GM21515 (cell line): ENCODE measurements at regions not wholly inside any gene's neighbourhood (a gene's known extent, or its start where the extent isn't known, plus 50 kb on each side); places are given as distances from the start of the nearest gene placed in this dataset.

Source experiments
- ATAC-seq: cut with Tn5 transposase; IDR thresholded peaks from one replicate; pipeline ENCODE4 v1.9.1; 2021; ENCODE audit not compliant: unreplicated experiment

GRCh38 chr20:56952258-56953047 lies 314.0 kb downstream of the BMP7 start:
- ATAC-seq = no peak

GRCh38 chr20:56953048-56953586 lies 313.3 kb downstream of the BMP7 start:
- ATAC-seq = no peak

GRCh38 chr20:56954797-56955196 lies 311.6 kb downstream of the BMP7 start:
- ATAC-seq = no peak

DNA sequence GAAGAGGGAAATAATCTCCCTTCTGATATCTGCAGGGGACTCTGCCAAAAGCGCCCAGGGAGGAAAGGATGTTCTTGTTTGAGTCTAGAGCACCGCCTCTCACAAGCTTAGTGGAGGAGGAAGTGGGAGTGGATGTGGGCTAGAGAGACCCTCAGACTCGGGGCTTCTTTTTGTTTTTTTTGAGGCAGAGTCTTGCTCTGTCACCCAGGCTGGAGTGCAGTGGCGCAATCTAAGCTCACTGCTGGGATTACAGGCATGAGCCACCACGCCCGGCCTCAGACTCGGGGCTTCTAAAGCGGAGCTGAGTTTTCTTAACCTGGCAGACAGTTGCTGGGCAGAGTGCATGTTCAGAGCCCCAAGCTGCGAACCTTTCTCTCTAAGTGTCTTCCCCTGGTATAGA lies 310.8 kb downstream of the BMP7 start:
- no peak for ATAC-seq

DNA sequence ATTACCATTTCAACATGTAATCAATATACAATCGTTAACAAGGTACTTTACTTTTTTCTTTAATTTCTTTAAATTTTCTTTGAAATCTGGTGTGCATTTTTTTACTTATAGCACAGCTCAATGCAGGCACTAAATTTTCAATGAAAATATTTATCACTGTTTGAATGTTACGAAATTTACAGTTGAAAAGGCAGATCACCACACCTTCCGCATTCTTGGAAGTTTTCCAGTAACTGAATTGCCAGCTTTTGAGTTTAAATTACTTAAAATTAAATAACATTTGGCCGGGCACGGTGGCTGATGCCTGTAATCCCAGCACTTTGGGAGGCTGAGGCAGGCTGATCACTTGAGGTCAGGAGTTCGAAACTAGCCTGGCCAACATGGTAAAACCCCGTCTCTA lies 309.9 kb downstream of the BMP7 start:
- no peak for ATAC-seq

DNA sequence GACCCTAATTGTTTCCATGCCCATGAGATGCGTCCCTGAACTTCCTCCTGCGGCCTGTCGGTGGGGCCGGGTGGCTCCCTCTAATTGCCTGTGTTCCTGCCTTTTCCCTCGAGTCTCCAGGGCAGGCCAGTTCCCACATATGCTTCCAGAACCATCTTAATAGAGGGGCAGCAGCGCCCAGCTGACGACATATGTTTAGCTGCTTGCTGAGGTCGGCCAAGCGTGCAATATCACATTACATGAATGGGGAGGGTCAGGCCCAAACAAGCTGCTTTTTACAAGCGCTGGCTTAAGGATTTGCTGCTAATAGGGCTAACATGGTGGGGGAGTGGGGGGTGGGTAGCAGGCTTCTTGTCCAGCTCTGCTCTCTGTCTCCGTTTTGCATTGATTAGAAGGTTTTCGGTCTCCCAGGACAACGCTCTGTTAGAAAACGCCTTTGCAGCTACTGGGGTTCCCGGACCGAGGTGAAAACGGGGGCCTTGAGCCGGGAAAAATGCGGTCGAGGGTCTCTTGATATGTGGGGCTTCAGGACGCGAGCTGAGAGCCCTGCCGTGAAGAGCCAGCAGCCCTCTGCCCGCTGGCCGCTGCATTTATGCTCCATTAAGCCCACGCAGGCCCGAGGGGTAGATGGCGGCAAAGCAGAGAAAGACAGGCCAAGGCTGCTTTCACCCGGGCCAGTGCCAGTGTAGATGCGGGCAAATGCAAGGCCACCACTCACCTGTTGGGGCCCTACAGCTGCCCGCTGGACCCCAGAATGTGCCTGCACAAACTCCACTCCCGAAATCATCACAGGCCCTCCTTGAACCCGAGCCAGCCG lies 308.5 kb downstream of the BMP7 start:
- ATAC-seq = no peak

- ATAC-seq = no peak
These were observed 301.5 kb downstream of the BMP7 start for GRCh38 chr20:56964901-56965300.

DNA sequence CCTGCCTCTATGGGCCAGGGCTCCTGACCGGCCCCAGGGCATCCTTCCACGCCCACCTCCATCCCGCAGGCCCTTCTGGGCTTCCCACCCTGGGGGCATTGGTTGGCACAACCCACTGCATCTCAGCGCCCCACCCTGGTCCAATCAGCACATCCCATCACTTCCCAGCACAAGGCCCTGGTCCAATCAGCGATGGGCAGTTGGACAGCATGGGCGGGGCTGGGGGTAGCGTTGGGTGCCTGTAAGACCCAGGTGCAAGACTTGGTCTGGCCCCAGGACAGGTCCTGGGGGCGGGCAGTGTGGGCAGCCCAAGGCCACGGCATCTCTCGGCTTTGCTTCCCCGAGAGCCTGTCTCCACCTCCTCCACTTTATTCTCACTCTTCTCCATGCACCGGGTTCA lies 298.5 kb downstream of the BMP7 start:
- ATAC-seq = no peak

DNA sequence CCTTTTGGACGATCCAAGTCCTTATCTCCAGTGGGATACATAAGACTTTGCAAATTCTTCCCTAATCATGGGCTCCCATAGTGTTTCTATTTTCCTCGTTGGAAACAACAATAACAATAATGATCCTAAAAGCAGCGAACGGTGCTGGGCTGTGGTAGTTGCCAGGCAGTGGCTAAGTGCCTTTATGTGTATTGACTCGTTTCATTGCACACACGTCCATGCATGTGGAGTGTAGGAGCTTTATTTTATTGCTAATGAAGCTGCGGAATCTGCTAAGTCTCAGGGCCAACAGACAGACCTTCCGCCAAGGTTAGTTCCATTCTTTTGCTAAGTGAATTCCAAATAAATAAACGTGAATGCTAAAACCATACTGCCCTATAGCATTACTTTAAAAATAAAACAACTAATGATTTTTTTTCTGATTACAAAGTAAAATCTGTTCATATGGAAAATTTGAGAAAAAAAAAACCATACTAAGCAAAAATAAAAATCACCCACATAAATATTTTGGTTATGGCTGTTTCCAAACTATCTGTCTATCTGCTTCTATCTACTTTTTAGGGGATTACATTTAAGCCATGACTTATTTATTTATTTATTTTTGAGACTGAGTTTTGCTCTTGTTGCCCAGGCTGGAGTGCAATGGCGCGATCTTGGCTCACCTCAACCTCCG lies 297.9 kb downstream of the BMP7 start:
- no peak for ATAC-seq

GRCh38 chr20:56974499-56975250 lies 291.8 kb downstream of the BMP7 start:
- ATAC-seq = no peak

GRCh38 chr20:56975838-56976237 lies 290.6 kb downstream of the BMP7 start:
- ATAC-seq = no peak

DNA sequence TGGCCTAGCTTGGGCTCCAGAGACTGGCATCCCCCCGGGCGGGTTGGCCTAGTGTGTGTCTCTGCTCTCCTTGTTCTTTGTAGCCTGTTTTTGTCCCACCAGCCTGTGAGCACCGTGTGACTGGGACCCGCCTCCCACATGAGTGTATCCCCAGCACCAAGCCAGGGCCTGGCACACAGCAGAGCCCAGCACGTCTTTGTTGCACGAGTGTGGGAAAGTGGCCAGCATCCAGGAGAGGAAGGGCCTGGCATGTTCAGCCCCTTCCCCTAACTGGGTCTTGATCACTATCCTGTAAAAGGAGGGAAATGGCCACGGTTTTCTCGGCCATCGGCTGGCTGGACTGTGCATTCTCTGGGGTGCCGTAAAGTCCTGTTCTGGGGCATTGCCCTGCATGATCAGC lies 290.1 kb downstream of the BMP7 start:
- no peak for ATAC-seq

DNA sequence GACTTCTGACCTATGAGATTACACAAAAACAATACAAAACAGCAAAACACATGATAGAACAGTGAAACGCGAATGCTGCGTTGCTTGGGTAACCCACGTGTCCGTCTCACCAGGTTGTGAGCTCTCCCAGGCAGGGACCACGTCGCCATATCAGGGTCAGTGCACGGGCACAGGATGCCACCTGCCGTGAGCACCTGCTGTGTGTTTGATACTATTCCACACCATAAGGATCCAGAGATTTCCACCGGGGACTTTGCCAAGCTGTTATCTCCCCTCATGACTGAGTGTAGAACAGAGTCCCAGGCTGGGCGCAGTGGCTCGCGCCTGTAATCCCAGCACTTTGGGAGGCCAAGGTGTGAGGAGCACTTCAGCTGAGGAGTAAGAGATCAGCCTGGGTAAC lies 288.0 kb downstream of the BMP7 start:
- ATAC-seq = no peak

- ATAC-seq = no peak
These were observed 287.3 kb downstream of the BMP7 start for GRCh38 chr20:56979125-56979524.

GRCh38 chr20:56981301-56981700 lies 285.1 kb downstream of the BMP7 start:
- no peak for ATAC-seq

GRCh38 chr20:56983813-56984212 lies 282.6 kb downstream of the BMP7 start:
- ATAC-seq = no peak

GRCh38 chr20:56985066-56985685 lies 281.3 kb downstream of the BMP7 start:
- ATAC-seq = no peak

DNA sequence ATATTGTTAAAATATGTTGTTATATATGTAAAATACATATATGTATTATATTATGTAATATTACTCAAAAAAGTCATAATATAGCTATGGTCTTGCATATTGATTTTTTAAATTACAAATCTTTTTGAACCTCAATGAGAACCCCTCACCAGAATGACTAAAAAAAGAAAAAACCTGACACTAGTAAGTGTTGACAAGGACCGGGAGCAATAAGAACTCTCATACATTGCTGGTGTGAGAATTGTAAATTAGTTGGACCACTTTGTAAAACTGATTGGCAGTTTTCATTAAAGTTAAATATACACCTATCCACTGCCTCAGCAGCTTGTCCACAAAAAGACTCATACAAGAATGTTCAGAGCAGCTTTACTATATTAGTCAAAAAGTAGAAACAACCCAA lies 280.0 kb downstream of the BMP7 start:
- no peak for ATAC-seq

DNA sequence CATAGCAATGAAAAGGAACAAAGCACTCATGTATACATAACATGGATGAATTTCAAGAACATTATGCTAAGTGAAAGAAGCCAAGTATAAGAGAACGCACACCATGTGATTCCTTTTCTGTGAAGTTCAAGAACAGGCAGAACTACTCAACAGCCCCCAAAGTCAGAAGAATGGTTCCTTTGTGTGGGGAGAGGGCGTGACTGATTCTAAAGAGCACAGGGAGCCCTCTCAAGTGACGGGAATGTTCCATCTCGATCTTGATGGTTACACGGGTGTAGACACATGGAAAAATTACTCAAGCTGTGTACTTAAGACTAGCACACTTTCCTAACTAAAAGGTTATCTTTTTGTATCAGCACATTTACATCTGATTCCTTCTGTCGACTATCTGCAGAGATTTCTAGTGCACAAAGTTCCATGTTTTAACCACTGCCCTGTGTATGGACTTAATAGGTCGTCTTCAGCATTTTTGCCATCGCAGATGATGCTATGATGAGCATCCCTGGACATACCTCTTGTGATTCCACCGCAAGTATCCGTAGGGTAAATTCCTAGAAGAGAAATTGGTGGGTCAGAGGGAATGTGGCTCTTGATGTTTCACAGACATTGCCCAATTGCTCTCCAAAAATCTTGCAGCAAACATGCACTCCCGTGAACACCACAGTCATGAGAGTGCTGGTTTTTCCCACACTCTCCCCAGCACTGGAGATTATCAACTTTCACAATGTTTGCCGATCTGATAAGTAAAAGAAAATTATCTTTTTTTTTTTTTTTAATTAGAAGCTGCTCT lies 279.3 kb downstream of the BMP7 start:
- no peak for ATAC-seq

DNA sequence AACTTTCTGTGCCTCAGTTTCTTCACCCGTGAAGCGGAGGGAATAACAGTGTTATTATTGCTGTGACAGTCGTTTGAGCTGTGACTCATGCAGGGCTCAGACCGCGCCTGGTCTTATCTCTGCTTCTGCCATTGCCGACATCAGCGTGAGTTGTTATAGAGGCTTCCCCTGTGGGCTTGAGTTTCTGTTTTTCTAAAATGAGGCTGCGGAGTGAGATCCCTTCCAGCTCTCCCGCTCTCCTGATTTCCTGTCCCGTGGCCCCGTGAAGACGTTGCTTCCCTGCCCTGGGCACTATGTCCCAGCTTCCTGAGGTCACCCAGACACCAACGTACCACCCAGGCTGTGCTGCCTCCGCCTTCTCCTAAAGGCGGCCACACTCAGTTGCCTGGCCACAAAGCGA lies 278.5 kb downstream of the BMP7 start:
- no peak for ATAC-seq
